ENCODE measurements at regions not wholly inside any gene's neighbourhood (a gene's known extent, or its start where the extent isn't known, plus 50 kb on each side); places are given as distances from the start of the nearest gene placed in this dataset.
"Not testable (repeated sequence)": the region's sequence is repeated elsewhere in the genome, so short reads cannot be mapped to it uniquely, and the experiment has no call there.

DNA sequence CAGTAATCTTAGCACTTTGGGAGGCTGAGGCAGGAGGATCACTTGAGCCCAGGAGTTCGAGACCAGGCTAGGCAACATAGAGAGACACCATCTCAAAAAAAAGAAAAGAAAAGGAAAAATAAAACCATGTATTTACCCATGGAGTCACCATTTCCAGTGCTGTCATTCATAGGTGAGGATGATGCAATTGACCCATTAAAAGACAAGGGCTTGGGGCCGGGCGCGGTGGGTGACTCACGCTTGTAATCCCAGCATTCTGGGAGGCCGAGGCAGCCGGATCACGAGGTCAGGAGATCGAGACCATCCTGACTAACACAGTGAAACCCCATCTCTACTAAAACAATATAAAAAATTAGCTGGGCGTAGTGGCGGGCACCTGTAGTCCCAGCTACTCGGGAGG, 82.6 kb upstream of the RUBCNL start:
- H3K14ac ChIP-seq (replicated peaks; ENCODE audit: low read depth, low read length); H3K23ac ChIP-seq (ENCODE audit: low read depth, low read length); H3K79me1 ChIP-seq (ENCODE audit: low read depth in 1 of 2, low read length in 2 of 2); H2AFZ ChIP-seq (replicated peaks; ENCODE audit: low read length, poor library complexity); H3K4me3 ChIP-seq (ENCODE audit: insufficient read depth, low read depth, low read length); CTCF ChIA-PET; H3K36me3 ChIP-seq (ENCODE audit: control insufficient read depth, insufficient read depth, low read length); H4K5ac ChIP-seq (ENCODE audit: low read depth, low read length); dilution Hi-C loops (cut with HindIII; ENCODE audit: low sequenced_read_pairs, unreplicated experiment); H4K91ac ChIP-seq (ENCODE audit: insufficient read depth, low read depth, low read length); H2AK5ac ChIP-seq (ENCODE audit: low read depth, low read length); H3K56ac ChIP-seq (ENCODE audit: extremely low read depth, insufficient read depth, low read length); H2BK20ac ChIP-seq (ENCODE audit: low read depth, low read length); BruUV-seq (replicated peaks); intact Hi-C loops (cut with micrococcal nuclease); H4K8ac ChIP-seq (ENCODE audit: low read depth in 2 of 2, low read length in 2 of 2); H3K4me2 ChIP-seq (ENCODE audit: low read depth, low read length); H2BK120ac ChIP-seq (ENCODE audit: low read depth, low read length); ATAC-seq (ENCODE audit: low read depth); in situ Hi-C loops (cut with MboI; ENCODE audit: low sequenced_read_pairs); H3K27ac ChIP-seq (ENCODE audit: insufficient read depth, low read length); H3K4ac ChIP-seq (ENCODE audit: low read depth, low read length); H2BK15ac ChIP-seq (ENCODE audit: low read depth, low read length); H3K9ac ChIP-seq (ENCODE audit: low read depth, low read length); H2BK5ac ChIP-seq (ENCODE audit: low read depth, low read length, poor library complexity, severe bottlenecking); DNase-seq; H2AK9ac ChIP-seq (replicated peaks; ENCODE audit: low read depth, low read length, poor library complexity); POLR2A ChIA-PET (ENCODE audit: unreplicated experiment); H3K27me3 ChIP-seq (ENCODE audit: control insufficient read depth, insufficient read depth, low read length); H4K20me1 ChIP-seq (ENCODE audit: insufficient read depth, low read length); H3K18ac ChIP-seq (ENCODE audit: low read depth, low read length); H3K4me1 ChIP-seq (ENCODE audit: control insufficient read depth, insufficient read depth, low read length); H3K9me1 ChIP-seq (ENCODE audit: insufficient read depth, low read length); H3K9me3 ChIP-seq (ENCODE audit: control insufficient read depth, insufficient read depth, low read length): not testable (repeated sequence)
- WGBS, 2 experiments (ENCODE audit: extremely low coverage in 2 of 2, insufficient read length in 1 of 2): no CpG with 5 or more reads among the region's 12 CpGs
